HEK293 (cell line): ENCODE measurements at regions not wholly inside any gene's neighbourhood (a gene's known extent, or its start where the extent isn't known, plus 50 kb on each side); places are given as distances from the start of the nearest gene placed in this dataset.
A peak's percentile ranks its signal among the peaks of the same experiment; 100 is the strongest.

ENCODE experiments used
- CTCF ChIA-PET: fragments of 350-600 bp; formaldehyde crosslinking; extraction: SDS; loops from one replicate; lab custom pipeline; 2021; ENCODE audit warnings: antibody characterized with exemption; lab: Yijun Ruan, JAX
- POLR2A ChIA-PET: fragments of 300-600 bp; formaldehyde crosslinking; extraction: SDS; loops from one replicate; lab custom pipeline; 2020; ENCODE audit warnings: antibody characterized with exemption, inconsistent platforms; lab: Yijun Ruan, JAX
- H3K27ac ChIP-seq: fragments of 200-500 bp; sonication (Bioruptor generic); 2 replicates; pipeline ENCODE4 v1.5.1; 2014; ENCODE audit warnings: low read depth, low read length, control low read depth, inconsistent platforms; ENCODE audit errors: extremely low read depth
- H3K36me3 ChIP-seq, 2 experiments: fragments of 200-500 bp in 1 of 2; sonication (Bioruptor generic) in 1 of 2; 1 replicate in 1 of 2; 2 replicates in 1 of 2; pipeline ENCODE4 v1.5.1; 2014 to 2017; ENCODE audit warnings: inconsistent platforms in 2 of 2, low read length in 2 of 2; ENCODE audit not compliant: control insufficient read depth in 2 of 2, insufficient read depth in 1 of 2
- H3K4me1 ChIP-seq: fragments of 200-500 bp; sonication (Bioruptor generic); 2 replicates; pipeline ENCODE4 v1.5.1; 2014; ENCODE audit warnings: mild to moderate bottlenecking, low read length, inconsistent platforms; ENCODE audit not compliant: control insufficient read depth, insufficient read depth
- H3K4me3 ChIP-seq: 2 replicates; pipeline ENCODE4 v1.5.1; 2011; ENCODE audit warnings: low read depth, mild to moderate bottlenecking, control low read depth, low read length, moderate library complexity
- H3K9me3 ChIP-seq: fragments of 200-500 bp; sonication (Bioruptor generic); 2 replicates; pipeline ENCODE4 v1.5.1; 2014; ENCODE audit warnings: low read depth, low read length, inconsistent platforms; ENCODE audit not compliant: control insufficient read depth, insufficient read depth
- HOXC10 ChIP-seq: sonication (generic); formaldehyde crosslinking; IDR thresholded peaks from 2 replicates; pipeline ENCODE4 v1.8.1; 2023; ENCODE audit warnings: mild to moderate bottlenecking, missing genetic modification reagents
- KLF7 ChIP-seq: fragments of 450-650 bp; formaldehyde crosslinking; IDR thresholded peaks from 2 replicates; pipeline ENCODE4 v1.5.1; 2016; ENCODE audit warnings: missing biosample characterization, missing genetic modification characterization, borderline replicate concordance
- SCRT2 ChIP-seq: fragments of 450-650 bp; formaldehyde crosslinking; IDR thresholded peaks from 2 replicates; pipeline ENCODE4 v1.5.1; 2016; ENCODE audit warnings: missing biosample characterization, missing genetic modification characterization
- ZFP41 ChIP-seq: fragments of 450-650 bp; formaldehyde crosslinking; IDR thresholded peaks from 2 replicates; pipeline ENCODE4 v1.5.1; 2016; ENCODE audit warnings: missing biosample characterization, missing genetic modification characterization, borderline replicate concordance
- ZNF121 ChIP-seq: fragments of 450-650 bp; formaldehyde crosslinking; IDR thresholded peaks from 2 replicates; pipeline ENCODE4 v1.5.1; 2016; ENCODE audit warnings: missing biosample characterization, missing genetic modification characterization
- ZNF2 ChIP-seq: fragments of 450-650 bp; formaldehyde crosslinking; IDR thresholded peaks from 2 replicates; pipeline ENCODE4 v1.5.1; 2016; ENCODE audit warnings: missing biosample characterization, missing genetic modification characterization
- ZNF223 ChIP-seq: fragments of 450-650 bp; formaldehyde crosslinking; IDR thresholded peaks from 2 replicates; pipeline ENCODE4 v1.5.1; 2016; ENCODE audit warnings: missing biosample characterization, missing genetic modification characterization
- ZNF335 ChIP-seq: fragments of 450-650 bp; formaldehyde crosslinking; conservative IDR thresholded peaks from 2 replicates; pipeline ENCODE4 v1.5.1; 2016; ENCODE audit warnings: missing biosample characterization, missing genetic modification characterization
- ZNF341 ChIP-seq: fragments of 450-650 bp; formaldehyde crosslinking; IDR thresholded peaks from 2 replicates; pipeline ENCODE4; 2016; ENCODE audit warnings: low read depth, missing biosample characterization, missing genetic modification characterization
- ZNF529 ChIP-seq: fragments of 450-650 bp; formaldehyde crosslinking; IDR thresholded peaks from 2 replicates; pipeline ENCODE4 v1.5.1; 2017; ENCODE audit warnings: missing genetic modification characterization, missing biosample characterization; ENCODE audit not compliant: insufficient replicate concordance
- ZNF571 ChIP-seq: fragments of 450-650 bp; formaldehyde crosslinking; IDR thresholded peaks from 2 replicates; pipeline ENCODE4 v1.5.0; 2017; ENCODE audit warnings: missing biosample characterization, missing genetic modification characterization
- TF ChIP-seq, protein P1 (sequence below): fragments of 450-650 bp; formaldehyde crosslinking; IDR thresholded peaks from 2 replicates; pipeline ENCODE4 v1.5.1; 2016; ENCODE audit warnings: missing biosample characterization, missing genetic modification characterization
- TF ChIP-seq, protein P2 (sequence below): fragments of 450-650 bp; formaldehyde crosslinking; IDR thresholded peaks from 2 replicates; pipeline ENCODE4 v1.5.1; 2016; ENCODE audit warnings: missing biosample characterization, missing genetic modification characterization
- TF ChIP-seq, protein P3 (sequence below): fragments of 450-650 bp; formaldehyde crosslinking; IDR thresholded peaks from 2 replicates; pipeline ENCODE4 v1.5.1; 2017; ENCODE audit warnings: missing biosample characterization, missing genetic modification characterization

DNA sequence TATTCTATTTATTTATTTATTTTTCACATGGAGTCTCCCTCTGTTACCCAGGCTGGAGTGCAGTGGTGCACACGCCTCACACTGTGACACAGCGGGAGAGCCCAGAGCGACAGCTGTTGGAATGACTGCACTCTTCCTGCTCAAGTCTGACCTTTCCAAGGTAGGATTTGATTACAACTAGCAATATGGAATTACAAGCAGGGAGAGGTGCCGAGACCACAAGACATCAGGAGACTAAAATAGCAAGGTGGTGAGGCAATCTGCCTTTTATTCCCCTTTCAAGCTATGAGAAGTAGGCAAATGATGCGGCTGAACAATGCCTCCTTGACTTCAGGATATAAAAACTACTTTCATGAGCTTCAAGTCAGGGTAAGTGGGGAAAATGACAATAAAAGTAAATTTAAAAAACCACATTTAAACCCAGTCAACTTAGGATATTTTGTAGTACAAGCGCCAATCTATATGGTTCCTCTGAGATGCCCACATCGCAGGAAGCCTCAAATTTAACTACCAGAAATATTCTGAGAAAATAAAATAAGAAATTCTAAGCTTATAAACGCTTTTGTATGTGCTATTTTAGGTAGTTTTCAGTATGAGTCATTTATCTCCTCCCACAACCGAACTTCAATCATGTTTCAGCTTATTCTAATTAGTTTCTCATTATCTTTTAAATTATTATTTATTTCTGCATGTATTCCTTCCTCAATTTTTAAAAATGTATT, 146.9 kb upstream of the SGK1 start (continued):
- TF ChIP-seq, protein P1, sequence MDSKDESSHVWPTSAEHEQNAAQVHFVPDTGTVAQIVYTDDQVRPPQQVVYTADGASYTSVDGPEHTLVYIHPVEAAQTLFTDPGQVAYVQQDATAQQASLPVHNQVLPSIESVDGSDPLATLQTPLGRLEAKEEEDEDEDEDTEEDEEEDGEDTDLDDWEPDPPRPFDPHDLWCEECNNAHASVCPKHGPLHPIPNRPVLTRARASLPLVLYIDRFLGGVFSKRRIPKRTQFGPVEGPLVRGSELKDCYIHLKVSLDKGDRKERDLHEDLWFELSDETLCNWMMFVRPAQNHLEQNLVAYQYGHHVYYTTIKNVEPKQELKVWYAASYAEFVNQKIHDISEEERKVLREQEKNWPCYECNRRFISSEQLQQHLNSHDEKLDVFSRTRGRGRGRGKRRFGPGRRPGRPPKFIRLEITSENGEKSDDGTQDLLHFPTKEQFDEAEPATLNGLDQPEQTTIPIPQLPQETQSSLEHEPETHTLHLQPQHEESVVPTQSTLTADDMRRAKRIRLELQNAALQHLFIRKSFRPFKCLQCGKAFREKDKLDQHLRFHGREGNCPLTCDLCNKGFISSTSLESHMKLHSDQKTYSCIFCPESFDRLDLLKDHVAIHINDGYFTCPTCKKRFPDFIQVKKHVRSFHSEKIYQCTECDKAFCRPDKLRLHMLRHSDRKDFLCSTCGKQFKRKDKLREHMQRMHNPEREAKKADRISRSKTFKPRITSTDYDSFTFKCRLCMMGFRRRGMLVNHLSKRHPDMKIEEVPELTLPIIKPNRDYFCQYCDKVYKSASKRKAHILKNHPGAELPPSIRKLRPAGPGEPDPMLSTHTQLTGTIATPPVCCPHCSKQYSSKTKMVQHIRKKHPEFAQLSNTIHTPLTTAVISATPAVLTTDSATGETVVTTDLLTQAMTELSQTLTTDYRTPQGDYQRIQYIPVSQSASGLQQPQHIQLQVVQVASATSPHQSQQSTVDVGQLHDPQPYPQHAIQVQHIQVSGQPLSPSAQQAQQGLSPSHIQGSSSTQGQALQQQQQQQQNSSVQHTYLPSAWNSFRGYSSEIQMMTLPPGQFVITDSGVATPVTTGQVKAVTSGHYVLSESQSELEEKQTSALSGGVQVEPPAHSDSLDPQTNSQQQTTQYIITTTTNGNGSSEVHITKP (tag by site-specific recombination) = peak; percentile 46; the same call in 1 of the 2 replicates
- peak; percentile 97 for TF ChIP-seq ZNF341
- TF ChIP-seq HOXC10 (CRISPR knock-in tag) = no peak
- TF ChIP-seq ZNF223 (tag by site-specific recombination) = no peak
- TF ChIP-seq, protein P2, sequence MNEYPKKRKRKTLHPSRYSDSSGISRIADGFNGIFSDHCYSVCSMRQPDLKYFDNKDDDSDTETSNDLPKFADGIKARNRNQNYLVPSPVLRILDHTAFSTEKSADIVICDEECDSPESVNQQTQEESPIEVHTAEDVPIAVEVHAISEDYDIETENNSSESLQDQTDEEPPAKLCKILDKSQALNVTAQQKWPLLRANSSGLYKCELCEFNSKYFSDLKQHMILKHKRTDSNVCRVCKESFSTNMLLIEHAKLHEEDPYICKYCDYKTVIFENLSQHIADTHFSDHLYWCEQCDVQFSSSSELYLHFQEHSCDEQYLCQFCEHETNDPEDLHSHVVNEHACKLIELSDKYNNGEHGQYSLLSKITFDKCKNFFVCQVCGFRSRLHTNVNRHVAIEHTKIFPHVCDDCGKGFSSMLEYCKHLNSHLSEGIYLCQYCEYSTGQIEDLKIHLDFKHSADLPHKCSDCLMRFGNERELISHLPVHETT (tag by site-specific recombination) = peak; percentile 67
- TF ChIP-seq, protein P3, sequence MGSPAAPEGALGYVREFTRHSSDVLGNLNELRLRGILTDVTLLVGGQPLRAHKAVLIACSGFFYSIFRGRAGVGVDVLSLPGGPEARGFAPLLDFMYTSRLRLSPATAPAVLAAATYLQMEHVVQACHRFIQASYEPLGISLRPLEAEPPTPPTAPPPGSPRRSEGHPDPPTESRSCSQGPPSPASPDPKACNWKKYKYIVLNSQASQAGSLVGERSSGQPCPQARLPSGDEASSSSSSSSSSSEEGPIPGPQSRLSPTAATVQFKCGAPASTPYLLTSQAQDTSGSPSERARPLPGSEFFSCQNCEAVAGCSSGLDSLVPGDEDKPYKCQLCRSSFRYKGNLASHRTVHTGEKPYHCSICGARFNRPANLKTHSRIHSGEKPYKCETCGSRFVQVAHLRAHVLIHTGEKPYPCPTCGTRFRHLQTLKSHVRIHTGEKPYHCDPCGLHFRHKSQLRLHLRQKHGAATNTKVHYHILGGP (tag by site-specific recombination) = no peak
- peak; percentile 55 for TF ChIP-seq SCRT2 (tag by site-specific recombination)
- TF ChIP-seq ZNF2 (tag by site-specific recombination) = peak; percentile 55; the same call in 1 of the 2 replicates

DNA sequence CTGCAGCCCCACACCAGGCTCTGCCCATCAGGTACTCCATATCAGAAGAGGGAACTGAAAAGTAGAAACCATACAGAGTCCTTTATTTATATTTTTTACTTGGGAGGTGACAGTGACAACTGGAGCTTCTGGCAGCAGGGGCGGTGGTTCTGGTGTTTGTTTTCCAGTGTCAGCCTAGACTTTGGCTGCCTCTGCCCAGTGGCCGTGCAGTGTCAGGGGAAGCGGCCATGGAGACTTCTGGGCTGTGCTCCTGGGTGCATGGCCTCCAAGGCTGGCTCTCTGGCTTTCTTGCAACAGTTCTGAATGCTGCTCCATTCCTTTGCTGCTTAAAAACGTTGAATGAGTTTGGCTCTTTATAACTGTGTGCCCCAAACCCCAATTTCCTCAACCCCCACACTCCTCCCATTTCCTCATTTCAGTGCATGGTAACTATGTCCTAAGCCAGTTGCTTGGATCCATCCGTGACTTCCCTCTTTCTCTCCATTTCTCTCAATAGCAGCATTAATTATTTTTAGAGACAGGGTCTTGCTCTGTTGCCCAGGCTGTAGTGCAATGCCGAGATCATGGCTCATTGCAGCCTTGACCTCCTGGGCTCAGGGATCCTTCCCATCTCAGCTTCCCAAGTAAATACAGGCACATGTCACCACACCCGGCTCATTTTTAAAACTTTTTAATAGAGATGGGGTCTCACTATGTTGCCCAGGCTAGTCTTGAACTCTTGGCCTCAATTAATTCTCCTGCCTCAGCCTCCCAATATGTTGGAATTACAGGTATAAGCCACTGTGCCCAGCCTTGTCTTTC, 141.1 kb upstream of the SGK1 start:
- Histone ChIP-seq H3K4me1 (no peaks in the 10 kb centered on the region), H3K27ac (no peak overlapping the region), H3K9me3 (no peaks in the 10 kb centered on the region), H3K4me3 (no peak overlapping the region), H3K36me3 (no peaks in the 10 kb centered on the region)
- ChIA-PET POLR2A (no interaction called here), CTCF (interaction anchor here (0.7 kb wide), 1 partner anchor 187 kb away, joined by 3 read pairs; no protein-coding TSS in a partner anchor)
- TF ChIP-seq ZNF223 (tag by site-specific recombination) (no peak), ZNF121 (tag by site-specific recombination) (peak; percentile 88)

DNA sequence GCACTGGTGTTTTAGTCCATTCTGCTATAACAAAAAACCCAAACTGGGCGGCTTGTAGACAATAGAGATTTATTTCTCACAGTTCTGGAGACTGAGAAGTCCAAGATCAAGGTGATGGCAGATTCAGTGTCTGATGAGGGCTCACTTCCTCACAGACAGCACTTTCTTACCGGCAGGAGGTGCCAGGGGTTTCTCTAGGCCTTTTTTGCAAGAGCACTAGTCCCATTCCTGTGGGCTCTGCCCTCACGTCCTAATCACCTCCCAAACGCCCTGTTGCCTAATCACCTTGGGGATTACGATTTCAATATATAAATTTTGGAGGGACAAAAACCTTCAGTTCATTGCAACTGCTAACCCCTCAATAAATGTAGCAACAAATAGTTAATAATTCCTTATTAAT, 140.0 kb upstream of the SGK1 start:
- no peak overlapping the region for H3K4me3 ChIP-seq
- no peak overlapping the region for H3K27ac ChIP-seq
- no peaks in the 10 kb centered on the region for H3K36me3 ChIP-seq
- no peaks in the 10 kb centered on the region for H3K9me3 ChIP-seq
- no peak for TF ChIP-seq ZNF571 (tag by site-specific recombination)
- TF ChIP-seq ZFP41 (tag by site-specific recombination) = no peak
- no peak for TF ChIP-seq KLF7 (tag by site-specific recombination)
- no peak for TF ChIP-seq ZNF529 (tag by site-specific recombination)
- TF ChIP-seq ZNF335 = no peak
- CTCF ChIA-PET = no interaction called here
- no peaks in the 10 kb centered on the region for H3K4me1 ChIP-seq
- POLR2A ChIA-PET = no interaction called here
